ENCODE measurements at regions not wholly inside any gene's neighbourhood (a gene's known extent, or its start where the extent isn't known, plus 50 kb on each side); places are given as distances from the start of the nearest gene placed in this dataset.

GRCh38 chr17:79515110-79515509 lies 95.7 kb downstream of the RBFOX3 start:
- TF ChIP-seq ELF4 (IDR thresholded peaks at IDR 0.05) (no peak), FOXA1 (IDR thresholded peaks at IDR 0.05) (no peak), CTBP1 (IDR thresholded peaks at IDR 0.05; ENCODE audit: borderline replicate concordance) (no peak), FOXK2 (IDR thresholded peaks at IDR 0.05) (no peak), SP1 (IDR thresholded peaks at IDR 0.05) (no peak), HDGF (IDR thresholded peaks at IDR 0.05; ENCODE audit: borderline replicate concordance) (no peak)
